ENCODE measurements at regions not wholly inside any gene's neighbourhood (a gene's known extent, or its start where the extent isn't known, plus 50 kb on each side); places are given as distances from the start of the nearest gene placed in this dataset.

GRCh38 chr1:219791766-219792165, 136.6 kb downstream of the SLC30A10 start:
- no peak for DNase-seq
- no peaks in the 10 kb centered on the region for H3K4me1 Mint-ChIP-seq (ENCODE audit: low read depth, unreplicated experiment)
- H3K4me3 Mint-ChIP-seq (ENCODE audit: unreplicated experiment): no peak overlapping the region
- TF ChIP-seq, protein P1, sequence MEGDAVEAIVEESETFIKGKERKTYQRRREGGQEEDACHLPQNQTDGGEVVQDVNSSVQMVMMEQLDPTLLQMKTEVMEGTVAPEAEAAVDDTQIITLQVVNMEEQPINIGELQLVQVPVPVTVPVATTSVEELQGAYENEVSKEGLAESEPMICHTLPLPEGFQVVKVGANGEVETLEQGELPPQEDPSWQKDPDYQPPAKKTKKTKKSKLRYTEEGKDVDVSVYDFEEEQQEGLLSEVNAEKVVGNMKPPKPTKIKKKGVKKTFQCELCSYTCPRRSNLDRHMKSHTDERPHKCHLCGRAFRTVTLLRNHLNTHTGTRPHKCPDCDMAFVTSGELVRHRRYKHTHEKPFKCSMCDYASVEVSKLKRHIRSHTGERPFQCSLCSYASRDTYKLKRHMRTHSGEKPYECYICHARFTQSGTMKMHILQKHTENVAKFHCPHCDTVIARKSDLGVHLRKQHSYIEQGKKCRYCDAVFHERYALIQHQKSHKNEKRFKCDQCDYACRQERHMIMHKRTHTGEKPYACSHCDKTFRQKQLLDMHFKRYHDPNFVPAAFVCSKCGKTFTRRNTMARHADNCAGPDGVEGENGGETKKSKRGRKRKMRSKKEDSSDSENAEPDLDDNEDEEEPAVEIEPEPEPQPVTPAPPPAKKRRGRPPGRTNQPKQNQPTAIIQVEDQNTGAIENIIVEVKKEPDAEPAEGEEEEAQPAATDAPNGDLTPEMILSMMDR (IDR thresholded peaks at IDR 0.05; ENCODE audit: partially characterized antibody, unreplicated experiment): no peak
- no peak overlapping the region for H3K27ac Mint-ChIP-seq (ENCODE audit: unreplicated experiment)
- H3K9me3 Mint-ChIP-seq (ENCODE audit: unreplicated experiment): no peaks in the 10 kb centered on the region
- no peaks in the 10 kb centered on the region for H3K36me3 Mint-ChIP-seq (ENCODE audit: unreplicated experiment)
- no peaks in the 10 kb centered on the region for H3K27me3 Mint-ChIP-seq (ENCODE audit: unreplicated experiment)

DNA sequence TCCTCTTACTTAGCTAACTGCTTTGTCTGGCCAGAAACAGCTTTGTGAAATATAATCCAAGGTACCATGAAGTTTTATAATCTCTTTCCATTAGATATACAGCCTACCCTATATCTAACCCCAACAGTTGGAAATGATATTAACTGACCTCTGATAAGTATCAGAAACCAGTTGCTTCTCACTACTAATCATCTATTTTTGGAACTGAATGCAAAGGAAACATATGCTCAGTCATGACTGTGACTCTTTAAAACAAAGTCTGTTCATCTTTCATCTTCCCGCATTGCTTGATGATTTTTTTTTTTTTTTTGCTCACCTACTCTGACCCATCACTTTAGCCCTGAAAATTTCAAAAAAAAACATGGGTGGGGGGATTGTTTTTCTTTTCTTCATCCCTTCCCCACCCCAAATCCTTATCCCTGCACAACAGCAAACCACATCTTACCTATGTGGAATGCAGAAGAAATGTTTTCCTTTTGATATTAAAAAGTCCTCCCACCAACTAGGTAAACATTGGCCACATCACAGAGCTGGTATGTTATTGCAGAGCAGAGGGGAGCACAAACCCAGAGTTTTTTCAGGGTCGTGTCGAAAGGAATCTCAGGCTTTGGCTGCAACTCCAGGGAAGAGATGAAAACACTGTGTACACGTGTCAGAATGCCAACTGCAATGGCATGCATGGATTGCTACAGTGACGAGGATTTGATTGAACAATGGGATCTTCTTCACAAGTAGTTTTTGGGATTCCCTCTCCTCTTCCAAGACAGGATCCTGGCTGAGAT, 137.3 kb downstream of the SLC30A10 start:
- Mint-ChIP-seq H3K4me1 (ENCODE audit: low read depth, unreplicated experiment) (no peaks in the 10 kb centered on the region), H3K36me3 (ENCODE audit: unreplicated experiment) (no peaks in the 10 kb centered on the region), H3K27ac (ENCODE audit: unreplicated experiment) (no peak overlapping the region), H3K4me3 (ENCODE audit: unreplicated experiment) (no peak overlapping the region), H3K9me3 (ENCODE audit: unreplicated experiment) (no peaks in the 10 kb centered on the region), H3K27me3 (ENCODE audit: unreplicated experiment) (no peaks in the 10 kb centered on the region)
- TF ChIP-seq, protein P1 (IDR thresholded peaks at IDR 0.05; ENCODE audit: partially characterized antibody, unreplicated experiment): no peak
- no peak for DNase-seq

GRCh38 chr1:219788700-219789099, 139.7 kb downstream of the SLC30A10 start:
- H3K4me3 Mint-ChIP-seq (ENCODE audit: unreplicated experiment): no peak overlapping the region
- H3K4me1 Mint-ChIP-seq (ENCODE audit: low read depth, unreplicated experiment): no peaks in the 10 kb centered on the region
- peaks cover under 1% of the 10 kb centered on the region for H3K9me3 Mint-ChIP-seq (ENCODE audit: unreplicated experiment)
- DNase-seq: no peak
- H3K27ac Mint-ChIP-seq (ENCODE audit: unreplicated experiment): no peak overlapping the region
- H3K27me3 Mint-ChIP-seq (ENCODE audit: unreplicated experiment): no peaks in the 10 kb centered on the region
- no peaks in the 10 kb centered on the region for H3K36me3 Mint-ChIP-seq (ENCODE audit: unreplicated experiment)
- TF ChIP-seq, protein P1 (IDR thresholded peaks at IDR 0.05; ENCODE audit: partially characterized antibody, unreplicated experiment): no peak

DNA sequence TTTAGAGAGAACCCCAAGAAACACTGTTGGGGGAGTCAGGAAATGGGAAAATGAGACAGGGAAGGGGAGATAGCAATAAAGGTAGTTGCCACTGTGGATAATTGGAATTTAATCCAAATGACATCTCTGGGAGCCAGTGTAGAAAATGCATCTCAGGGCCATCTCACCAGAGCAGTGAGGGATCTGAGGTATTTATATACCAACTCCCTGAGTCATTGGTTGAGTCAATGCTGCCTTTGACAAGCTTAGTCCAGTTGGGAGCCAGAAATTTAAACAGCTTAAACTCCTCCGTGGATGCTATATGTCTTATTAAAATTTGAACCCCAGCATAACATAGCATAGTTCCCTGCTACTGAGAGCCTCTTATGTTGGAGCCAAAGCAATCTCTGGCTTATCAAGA, 140.3 kb downstream of the SLC30A10 start:
- H3K27ac Mint-ChIP-seq (ENCODE audit: unreplicated experiment): no peak overlapping the region
- H3K27me3 Mint-ChIP-seq (ENCODE audit: unreplicated experiment): no peaks in the 10 kb centered on the region
- H3K36me3 Mint-ChIP-seq (ENCODE audit: unreplicated experiment): no peaks in the 10 kb centered on the region
- peaks cover 2% of the 10 kb centered on the region for H3K9me3 Mint-ChIP-seq (ENCODE audit: unreplicated experiment)
- no peak for DNase-seq
- no peaks in the 10 kb centered on the region for H3K4me1 Mint-ChIP-seq (ENCODE audit: low read depth, unreplicated experiment)
- no peak overlapping the region for H3K4me3 Mint-ChIP-seq (ENCODE audit: unreplicated experiment)
- TF ChIP-seq, protein P1 (IDR thresholded peaks at IDR 0.05; ENCODE audit: partially characterized antibody, unreplicated experiment): no peak

GRCh38 chr1:219784660-219785381, 143.5 kb downstream of the SLC30A10 start:
- no peak overlapping the region for H3K4me3 Mint-ChIP-seq (ENCODE audit: unreplicated experiment)
- peaks cover 2% of the 10 kb centered on the region for H3K9me3 Mint-ChIP-seq (ENCODE audit: unreplicated experiment)
- no peak for DNase-seq
- H3K27ac Mint-ChIP-seq (ENCODE audit: unreplicated experiment): no peak overlapping the region
- H3K36me3 Mint-ChIP-seq (ENCODE audit: unreplicated experiment): no peaks in the 10 kb centered on the region
- TF ChIP-seq, protein P1 (IDR thresholded peaks at IDR 0.05; ENCODE audit: partially characterized antibody, unreplicated experiment): no peak
- H3K27me3 Mint-ChIP-seq (ENCODE audit: unreplicated experiment): no peaks in the 10 kb centered on the region
- no peaks in the 10 kb centered on the region for H3K4me1 Mint-ChIP-seq (ENCODE audit: low read depth, unreplicated experiment)

Data from glutamatergic neuron (in vitro differentiated cells).